IMR-90 (cell line): ENCODE measurements at regions not wholly inside any gene's neighbourhood (a gene's known extent, or its start where the extent isn't known, plus 50 kb on each side); places are given as distances from the start of the nearest gene placed in this dataset.

Source experiments
- ATAC-seq: fragments of 200-7000 bp; cut with Tn5 transposase; 2 replicates; pipeline ENCODE4 v1.9.1; 2020; ENCODE audit warnings: low read depth, mild to moderate bottlenecking, moderate library complexity
- BruUV-seq: library from RNA; stranded (reverse); fragments of 400-500 nt; replicated peaks from 2 replicates; lab custom pipeline; 2021; lab: Mats Ljungman, UMichigan
- CTCF ChIA-PET: fragments of 300-600 bp; formaldehyde crosslinking; extraction: SDS; loops from one replicate; lab custom pipeline; 2021; ENCODE audit warnings: antibody characterized with exemption; lab: Yijun Ruan, JAX
- POLR2A ChIA-PET: fragments of 300-600 bp; sonication (Branson Sonifier 250); formaldehyde crosslinking; loops from one replicate; lab custom pipeline; 2022; ENCODE audit warnings: antibody characterized with exemption; ENCODE audit not compliant: unreplicated experiment; lab: Charles Lee
- DNase-seq: peaks from one replicate; pipeline ENCODE4 v3.0.0; 2013
- H2AFZ ChIP-seq: replicated peaks from 2 replicates; pipeline ENCODE3; 2013; ENCODE audit warnings: low read length, mild to moderate bottlenecking; ENCODE audit not compliant: poor library complexity
- H2AK5ac ChIP-seq: 2 replicates; pipeline ENCODE4 v1.6.1; 2013; ENCODE audit warnings: low read depth, low read length, inconsistent platforms
- H2AK9ac ChIP-seq: replicated peaks from 2 replicates; pipeline ENCODE3; 2013; ENCODE audit warnings: mild to moderate bottlenecking, low read depth, low read length, moderate library complexity; ENCODE audit not compliant: poor library complexity
- H2BK120ac ChIP-seq: 2 replicates; pipeline ENCODE4 v1.6.1; 2013; ENCODE audit warnings: low read depth, low read length, inconsistent platforms
- H2BK15ac ChIP-seq: 3 replicates; pipeline ENCODE4 v1.6.1; 2013; ENCODE audit warnings: low read depth, low read length, inconsistent platforms
- H2BK20ac ChIP-seq: 2 replicates; pipeline ENCODE4 v1.6.1; 2013; ENCODE audit warnings: low read depth, mild to moderate bottlenecking, inconsistent platforms, low read length, moderate library complexity
- H2BK5ac ChIP-seq: 2 replicates; pipeline ENCODE4 v1.6.1; 2013; ENCODE audit warnings: mild to moderate bottlenecking, low read depth, low read length, inconsistent platforms; ENCODE audit not compliant: poor library complexity, severe bottlenecking
- H3K14ac ChIP-seq: replicated peaks from 2 replicates; pipeline ENCODE4 v1.6.1; 2013; ENCODE audit warnings: low read depth, low read length, inconsistent platforms
- H3K18ac ChIP-seq: 2 replicates; pipeline ENCODE4 v1.6.1; 2013; ENCODE audit warnings: low read depth, low read length, control low read depth
- H3K23ac ChIP-seq: 2 replicates; pipeline ENCODE4 v1.6.1; 2013; ENCODE audit warnings: low read depth, low read length, inconsistent platforms
- H3K27ac ChIP-seq: 2 replicates; pipeline ENCODE4 v1.5.1; 2013; ENCODE audit warnings: mild to moderate bottlenecking, control low read depth, low read length; ENCODE audit not compliant: insufficient read depth
- H3K27me3 ChIP-seq: 2 replicates; pipeline ENCODE4 v1.6.1; 2013; ENCODE audit warnings: low read length; ENCODE audit not compliant: control insufficient read depth, insufficient read depth
- H3K36me3 ChIP-seq: 2 replicates; pipeline ENCODE4 v1.6.1; 2013; ENCODE audit warnings: low read length, mixed read lengths; ENCODE audit not compliant: control insufficient read depth, insufficient read depth
- H3K4ac ChIP-seq: 2 replicates; pipeline ENCODE4 v1.6.1; 2013; ENCODE audit warnings: low read depth, low read length, inconsistent platforms
- H3K4me1 ChIP-seq: 2 replicates; pipeline ENCODE4 v1.6.1; 2013; ENCODE audit warnings: low read length, mixed read lengths; ENCODE audit not compliant: control insufficient read depth, insufficient read depth
- H3K4me2 ChIP-seq: 2 replicates; pipeline ENCODE4 v1.6.1; 2013; ENCODE audit warnings: low read depth, mild to moderate bottlenecking, control low read depth, low read length, moderate library complexity
- H3K4me3 ChIP-seq: 2 replicates; pipeline ENCODE4 v1.5.1; 2013; ENCODE audit warnings: low read depth, mild to moderate bottlenecking, control low read depth, low read length, moderate library complexity; ENCODE audit not compliant: insufficient read depth
- H3K56ac ChIP-seq: 2 replicates; pipeline ENCODE4 v1.6.1; 2013; ENCODE audit warnings: low read length, inconsistent platforms; ENCODE audit not compliant: insufficient read depth; ENCODE audit errors: extremely low read depth
- H3K79me1 ChIP-seq, 2 experiments: 2 replicates each; pipeline ENCODE4 v1.6.1; 2013; ENCODE audit warnings: low read length in 2 of 2, inconsistent platforms in 1 of 2, low read depth in 1 of 2
- H3K9ac ChIP-seq: 2 replicates; pipeline ENCODE4 v1.6.1; 2013; ENCODE audit warnings: low read depth, low read length, control low read depth
- H3K9me1 ChIP-seq: 2 replicates; pipeline ENCODE4 v1.6.1; 2013; ENCODE audit warnings: low read length, inconsistent platforms; ENCODE audit not compliant: insufficient read depth
- H3K9me3 ChIP-seq: 2 replicates; pipeline ENCODE4 v1.6.1; 2013; ENCODE audit warnings: low read length; ENCODE audit not compliant: control insufficient read depth, insufficient read depth
- H4K20me1 ChIP-seq: 2 replicates; pipeline ENCODE4 v1.6.1; 2013; ENCODE audit warnings: low read length, inconsistent platforms; ENCODE audit not compliant: insufficient read depth
- H4K5ac ChIP-seq: 2 replicates; pipeline ENCODE4 v1.6.1; 2013; ENCODE audit warnings: mild to moderate bottlenecking, low read depth, low read length, control low read depth
- H4K8ac ChIP-seq, 2 experiments: 2 replicates each; pipeline ENCODE4 v1.6.1; 2013; ENCODE audit warnings: low read depth in 2 of 2, low read length in 2 of 2, control low read depth in 1 of 2, inconsistent platforms in 1 of 2
- H4K91ac ChIP-seq: 2 replicates; pipeline ENCODE4 v1.6.1; 2013; ENCODE audit warnings: low read depth, low read length, inconsistent platforms; ENCODE audit not compliant: insufficient read depth
- BHLHE40 ChIP-seq: fragments of 150-350 bp; IDR thresholded peaks from 2 replicates; pipeline ENCODE4 v1.6.1; 2016; ENCODE audit warnings: mild to moderate bottlenecking, low read depth, low read length
- CEBPB ChIP-seq: IDR thresholded peaks from 2 replicates; pipeline ENCODE4 v1.6.1; 2012; ENCODE audit warnings: low read depth, low read length, improper control_type of control experiment
- CHD1 ChIP-seq: IDR thresholded peaks from 2 replicates; pipeline ENCODE4 v1.6.1; 2012; ENCODE audit warnings: low read depth, low read length, improper control_type of control experiment
- FOS ChIP-seq: fragments of 150-350 bp; IDR thresholded peaks from 2 replicates; pipeline ENCODE4 v1.6.1; 2016; ENCODE audit warnings: low read depth, low read length
- MAFK ChIP-seq: IDR thresholded peaks from 2 replicates; pipeline ENCODE4 v1.6.1; 2012; ENCODE audit warnings: low read depth, low read length, improper control_type of control experiment
- MAZ ChIP-seq: IDR thresholded peaks from 2 replicates; pipeline ENCODE4 v1.6.1; 2012; ENCODE audit warnings: low read depth, mild to moderate bottlenecking, low read length, improper control_type of control experiment, moderate library complexity, borderline replicate concordance
- MXI1 ChIP-seq: IDR thresholded peaks from 2 replicates; pipeline ENCODE4 v1.6.1; 2012; ENCODE audit warnings: low read depth, mild to moderate bottlenecking, low read length, moderate library complexity, borderline replicate concordance
- NFE2L2 ChIP-seq: fragments of 150-350 bp; IDR thresholded peaks from 2 replicates; pipeline ENCODE4 v1.6.1; 2016; ENCODE audit warnings: low read depth, mild to moderate bottlenecking, low read length
- POLR2A ChIP-seq: IDR thresholded peaks from 2 replicates; pipeline ENCODE4 v1.6.1; 2012; ENCODE audit warnings: mild to moderate bottlenecking, low read depth, low read length
- RAD21 ChIP-seq: IDR thresholded peaks from 2 replicates; pipeline ENCODE4 v1.6.1; 2012; ENCODE audit warnings: low read length, improper control_type of control experiment
- RCOR1 ChIP-seq: IDR thresholded peaks from 2 replicates; pipeline ENCODE4 v1.6.1; 2012; ENCODE audit warnings: mild to moderate bottlenecking, low read length, improper control_type of control experiment; ENCODE audit not compliant: insufficient replicate concordance
- RFX5 ChIP-seq: IDR thresholded peaks from 2 replicates; pipeline ENCODE4 v1.8.0; 2012; ENCODE audit warnings: low read depth, mild to moderate bottlenecking, low read length, moderate library complexity
- SMC3 ChIP-seq: fragments of 150-350 bp; IDR thresholded peaks from 2 replicates; pipeline ENCODE4 v1.6.1; 2016; ENCODE audit warnings: low read depth, mild to moderate bottlenecking, antibody characterized with exemption, low read length, moderate library complexity
- WGBS, 2 experiments: methylation state at CpG; one replicate each; pipeline versions ENCODE4 v1.1.5 to v1.1.7; 2013; ENCODE audit warnings: missing lambda C conversion rate in 2 of 2; ENCODE audit not compliant: insufficient read length in 1 of 2; ENCODE audit errors: extremely low coverage in 2 of 2; 5-methylcytosine and 5-hydroxymethylcytosine counted together
- dilution Hi-C: fragments of 300-500 bp; cut with HindIII; formaldehyde crosslinking; loops from one replicate; pipeline ENCODE4 v1.14.3; 2018; ENCODE audit warnings: low sequenced_read_pairs; ENCODE audit not compliant: unreplicated experiment
- in situ Hi-C: fragments of 300-500 bp; cut with MboI; formaldehyde crosslinking; loops from 3 replicates; pipeline ENCODE4 v1.14.3; 2019; ENCODE audit warnings: low sequenced_read_pairs, inconsistent platforms, mixed read lengths
- intact Hi-C: fragments of 100-400 bp; cut with micrococcal nuclease; formaldehyde crosslinking; loops from 2 replicates; pipeline ENCODE4 v1.10.0; 2022
- TF ChIP-seq, protein P1 (sequence below): fragments of 150-350 bp; IDR thresholded peaks from 2 replicates; pipeline ENCODE4 v1.6.1; 2017; ENCODE audit warnings: mild to moderate bottlenecking, antibody characterized with exemption, low read length, low read depth
- TF ChIP-seq, protein P2 (sequence below): fragments of 150-350 bp; IDR thresholded peaks from 2 replicates; pipeline ENCODE4 v1.6.1; 2016; ENCODE audit warnings: low read depth, mild to moderate bottlenecking, low read length, moderate library complexity, borderline replicate concordance
- TF ChIP-seq, protein P3 (sequence below): conservative IDR thresholded peaks from 2 replicates; pipeline ENCODE4 v1.5.1; 2012; ENCODE audit warnings: mild to moderate bottlenecking, low read depth, low read length, improper control_type of control experiment

DNA sequence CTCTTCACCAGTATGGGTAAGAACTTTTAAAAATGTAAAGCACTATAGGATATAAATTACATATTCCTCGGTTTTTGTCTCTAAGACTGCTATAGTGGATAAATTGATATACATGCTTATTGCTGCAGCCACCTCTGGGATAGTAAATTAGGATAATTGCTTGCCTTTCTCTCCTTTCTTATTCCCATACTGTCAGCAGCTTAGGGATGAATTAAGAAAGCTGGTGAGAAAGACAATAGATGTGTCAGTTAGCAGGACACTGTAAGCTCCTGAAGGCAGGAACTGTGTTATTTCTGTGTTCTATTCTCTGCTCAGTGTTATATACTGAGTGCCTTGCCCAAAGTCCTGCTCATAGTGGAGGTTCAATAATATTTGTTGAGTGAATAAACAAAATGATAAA lies 828.6 kb upstream of the ACVR2A start:
- in situ Hi-C loops = no loop called here
- H3K4me2 ChIP-seq = no peak overlapping the region
- TF ChIP-seq CEBPB (no peak), MXI1 (no peak), RCOR1 (no peak), RAD21 (no peak), RFX5 (no peak), CHD1 (no peak), FOS (no peak), POLR2A (no peak), MAZ (no peak), MAFK (no peak), SMC3 (no peak), BHLHE40 (no peak), NFE2L2 (no peak)
- TF ChIP-seq, protein P1, sequence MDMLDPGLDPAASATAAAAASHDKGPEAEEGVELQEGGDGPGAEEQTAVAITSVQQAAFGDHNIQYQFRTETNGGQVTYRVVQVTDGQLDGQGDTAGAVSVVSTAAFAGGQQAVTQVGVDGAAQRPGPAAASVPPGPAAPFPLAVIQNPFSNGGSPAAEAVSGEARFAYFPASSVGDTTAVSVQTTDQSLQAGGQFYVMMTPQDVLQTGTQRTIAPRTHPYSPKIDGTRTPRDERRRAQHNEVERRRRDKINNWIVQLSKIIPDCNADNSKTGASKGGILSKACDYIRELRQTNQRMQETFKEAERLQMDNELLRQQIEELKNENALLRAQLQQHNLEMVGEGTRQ = no peak
- TF ChIP-seq, protein P2, sequence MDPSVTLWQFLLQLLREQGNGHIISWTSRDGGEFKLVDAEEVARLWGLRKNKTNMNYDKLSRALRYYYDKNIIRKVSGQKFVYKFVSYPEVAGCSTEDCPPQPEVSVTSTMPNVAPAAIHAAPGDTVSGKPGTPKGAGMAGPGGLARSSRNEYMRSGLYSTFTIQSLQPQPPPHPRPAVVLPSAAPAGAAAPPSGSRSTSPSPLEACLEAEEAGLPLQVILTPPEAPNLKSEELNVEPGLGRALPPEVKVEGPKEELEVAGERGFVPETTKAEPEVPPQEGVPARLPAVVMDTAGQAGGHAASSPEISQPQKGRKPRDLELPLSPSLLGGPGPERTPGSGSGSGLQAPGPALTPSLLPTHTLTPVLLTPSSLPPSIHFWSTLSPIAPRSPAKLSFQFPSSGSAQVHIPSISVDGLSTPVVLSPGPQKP = no peak
- TF ChIP-seq, protein P3, sequence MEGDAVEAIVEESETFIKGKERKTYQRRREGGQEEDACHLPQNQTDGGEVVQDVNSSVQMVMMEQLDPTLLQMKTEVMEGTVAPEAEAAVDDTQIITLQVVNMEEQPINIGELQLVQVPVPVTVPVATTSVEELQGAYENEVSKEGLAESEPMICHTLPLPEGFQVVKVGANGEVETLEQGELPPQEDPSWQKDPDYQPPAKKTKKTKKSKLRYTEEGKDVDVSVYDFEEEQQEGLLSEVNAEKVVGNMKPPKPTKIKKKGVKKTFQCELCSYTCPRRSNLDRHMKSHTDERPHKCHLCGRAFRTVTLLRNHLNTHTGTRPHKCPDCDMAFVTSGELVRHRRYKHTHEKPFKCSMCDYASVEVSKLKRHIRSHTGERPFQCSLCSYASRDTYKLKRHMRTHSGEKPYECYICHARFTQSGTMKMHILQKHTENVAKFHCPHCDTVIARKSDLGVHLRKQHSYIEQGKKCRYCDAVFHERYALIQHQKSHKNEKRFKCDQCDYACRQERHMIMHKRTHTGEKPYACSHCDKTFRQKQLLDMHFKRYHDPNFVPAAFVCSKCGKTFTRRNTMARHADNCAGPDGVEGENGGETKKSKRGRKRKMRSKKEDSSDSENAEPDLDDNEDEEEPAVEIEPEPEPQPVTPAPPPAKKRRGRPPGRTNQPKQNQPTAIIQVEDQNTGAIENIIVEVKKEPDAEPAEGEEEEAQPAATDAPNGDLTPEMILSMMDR = no peak

More for the DNA sequence above, 828.6 kb upstream of the ACVR2A start:
- CTCF ChIA-PET = no interaction called here
- Histone ChIP-seq H3K4ac (no peak overlapping the region), H3K9me1 (no peaks in the 10 kb centered on the region), H3K9me3 (peaks cover 3% of the 10 kb centered on the region; the same call in 1 of the 2 replicates), H4K20me1 (no peaks in the 10 kb centered on the region), H2AK9ac (no peak overlapping the region), H2BK120ac (no peak overlapping the region), H3K56ac (no peak overlapping the region), H3K4me1 (no peaks in the 10 kb centered on the region), H3K14ac (no peak overlapping the region), H3K27me3 (no peaks in the 10 kb centered on the region; the same call in 1 of the 2 replicates), H3K27ac (no peak overlapping the region), H4K5ac (no peak overlapping the region), H4K91ac (no peak overlapping the region), H3K79me1 (no peaks in the 10 kb centered on the region), H3K9ac (no peak overlapping the region), H4K8ac (no peak overlapping the region), H2BK15ac (no peak overlapping the region), H3K23ac (no peak overlapping the region), H3K18ac (no peak overlapping the region), H2AK5ac (no peak overlapping the region), H3K4me3 (no peak overlapping the region), H2AFZ (no peak overlapping the region), H2BK20ac (no peak overlapping the region), H2BK5ac (no peak overlapping the region), H3K36me3 (no peaks in the 10 kb centered on the region)
- ATAC-seq = no peak
- POLR2A ChIA-PET = no interaction called here
- no CpG with 5 or more reads among the region's 1 CpG for WGBS, 2 experiments
- no peak for DNase-seq
- intact Hi-C loops (no loop called here), dilution Hi-C loops (no loop called here)
- no TSS peak for BruUV-seq
